ENCODE measurements at regions not wholly inside any gene's neighbourhood (a gene's known extent, or its start where the extent isn't known, plus 50 kb on each side); places are given as distances from the start of the nearest gene placed in this dataset.
"Not testable (repeated sequence)": the region's sequence is repeated elsewhere in the genome, so short reads cannot be mapped to it uniquely, and the experiment has no call there.

GRCh38 chr9:67166335-67166734, 174.0 kb upstream of the SPATA31A3 start:
- DNase-seq; H3K4me1 Mint-ChIP-seq; H3K27me3 Mint-ChIP-seq; CTCF ChIA-PET; ATAC-seq; H3K9me3 Mint-ChIP-seq (ENCODE audit: low read depth); H3K27ac Mint-ChIP-seq; H3K4me3 Mint-ChIP-seq; H3K36me3 Mint-ChIP-seq (ENCODE audit: low read depth); intact Hi-C loops (cut with DNase I, micrococcal nuclease); POLR2A ChIA-PET: not testable (repeated sequence)

- H3K4me3 Mint-ChIP-seq; CTCF ChIA-PET; H3K36me3 Mint-ChIP-seq (ENCODE audit: low read depth); intact Hi-C loops (cut with DNase I, micrococcal nuclease); H3K27ac Mint-ChIP-seq; H3K4me1 Mint-ChIP-seq; H3K27me3 Mint-ChIP-seq; POLR2A ChIA-PET; H3K9me3 Mint-ChIP-seq (ENCODE audit: low read depth); ATAC-seq; DNase-seq: not testable (repeated sequence)
Measured at GRCh38 chr9:67162827-67163226, 170.5 kb upstream of the SPATA31A3 start.

DNA sequence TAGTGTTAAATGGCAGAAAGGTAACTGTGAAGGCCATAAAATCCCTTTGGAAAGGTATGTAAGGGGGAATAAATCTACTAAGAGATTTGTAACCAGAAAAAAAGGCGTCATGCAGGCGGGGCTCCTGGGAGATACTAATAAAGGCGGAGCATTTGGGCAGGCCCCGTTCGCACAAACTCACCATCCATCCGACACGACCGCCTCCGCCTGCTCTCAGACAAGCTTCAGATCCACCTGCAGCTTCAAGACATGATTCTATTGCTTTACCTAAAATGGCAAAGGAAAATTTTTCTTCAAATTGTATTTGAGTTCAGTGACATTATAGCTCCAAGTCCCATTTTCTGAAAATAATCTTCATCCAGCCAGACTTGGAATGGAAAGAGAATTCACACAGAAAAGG, 162.9 kb upstream of the SPATA31A3 start:
- H3K4me3 Mint-ChIP-seq; H3K27me3 Mint-ChIP-seq; DNase-seq; intact Hi-C loops (cut with DNase I, micrococcal nuclease); H3K9me3 Mint-ChIP-seq (ENCODE audit: low read depth); ATAC-seq; H3K27ac Mint-ChIP-seq; CTCF ChIA-PET; H3K36me3 Mint-ChIP-seq (ENCODE audit: low read depth); H3K4me1 Mint-ChIP-seq; POLR2A ChIA-PET: not testable (repeated sequence)

DNA sequence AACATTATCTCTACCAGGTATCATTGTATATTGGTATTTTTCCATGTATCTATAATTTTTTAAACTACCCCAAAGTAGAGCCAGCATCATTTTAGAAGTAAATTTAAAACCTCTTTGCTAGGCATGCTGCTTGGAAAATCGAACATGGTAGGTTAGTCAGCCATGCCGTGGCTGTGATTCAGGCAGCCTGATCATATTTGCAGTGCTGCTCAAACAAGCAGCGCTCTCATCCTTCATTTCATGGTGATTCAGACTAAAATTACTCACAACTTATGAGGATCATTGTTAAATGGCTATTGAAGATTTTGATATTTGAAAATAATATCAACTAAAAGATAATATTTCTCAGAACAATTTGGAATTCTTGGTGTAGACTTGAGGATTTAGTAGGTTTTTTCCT, 161.2 kb upstream of the SPATA31A3 start:
- DNase-seq; intact Hi-C loops (cut with DNase I, micrococcal nuclease); POLR2A ChIA-PET; H3K27ac Mint-ChIP-seq; H3K36me3 Mint-ChIP-seq (ENCODE audit: low read depth); H3K4me1 Mint-ChIP-seq; H3K4me3 Mint-ChIP-seq; CTCF ChIA-PET; H3K27me3 Mint-ChIP-seq; ATAC-seq; H3K9me3 Mint-ChIP-seq (ENCODE audit: low read depth): not testable (repeated sequence)

- H3K4me1 Mint-ChIP-seq; H3K27me3 Mint-ChIP-seq; intact Hi-C loops (cut with DNase I, micrococcal nuclease); H3K4me3 Mint-ChIP-seq; POLR2A ChIA-PET; H3K36me3 Mint-ChIP-seq (ENCODE audit: low read depth); H3K27ac Mint-ChIP-seq; H3K9me3 Mint-ChIP-seq (ENCODE audit: low read depth); DNase-seq; CTCF ChIA-PET; ATAC-seq: not testable (repeated sequence)
Measured at GRCh38 chr9:67142392-67143107, 150.2 kb upstream of the SPATA31A3 start.

GRCh38 chr9:67136376-67136775, 144.0 kb upstream of the SPATA31A3 start:
- intact Hi-C loops (cut with DNase I, micrococcal nuclease); DNase-seq; ATAC-seq; H3K9me3 Mint-ChIP-seq (ENCODE audit: low read depth); H3K4me1 Mint-ChIP-seq; H3K36me3 Mint-ChIP-seq (ENCODE audit: low read depth); CTCF ChIA-PET; H3K27ac Mint-ChIP-seq; H3K4me3 Mint-ChIP-seq; H3K27me3 Mint-ChIP-seq; POLR2A ChIA-PET: not testable (repeated sequence)

- intact Hi-C loops (cut with DNase I, micrococcal nuclease); H3K4me1 Mint-ChIP-seq; H3K27me3 Mint-ChIP-seq; H3K36me3 Mint-ChIP-seq (ENCODE audit: low read depth); H3K4me3 Mint-ChIP-seq; H3K9me3 Mint-ChIP-seq (ENCODE audit: low read depth); H3K27ac Mint-ChIP-seq; CTCF ChIA-PET; POLR2A ChIA-PET; DNase-seq; ATAC-seq: not testable (repeated sequence)
Measured at GRCh38 chr9:67133124-67133523, 140.8 kb upstream of the SPATA31A3 start.

GRCh38 chr9:67116761-67117160, 124.4 kb upstream of the SPATA31A3 start:
- H3K27me3 Mint-ChIP-seq; CTCF ChIA-PET; H3K4me1 Mint-ChIP-seq; H3K36me3 Mint-ChIP-seq (ENCODE audit: low read depth); H3K27ac Mint-ChIP-seq; H3K9me3 Mint-ChIP-seq (ENCODE audit: low read depth); DNase-seq; intact Hi-C loops (cut with DNase I, micrococcal nuclease); H3K4me3 Mint-ChIP-seq; ATAC-seq; POLR2A ChIA-PET: not testable (repeated sequence)

DNA sequence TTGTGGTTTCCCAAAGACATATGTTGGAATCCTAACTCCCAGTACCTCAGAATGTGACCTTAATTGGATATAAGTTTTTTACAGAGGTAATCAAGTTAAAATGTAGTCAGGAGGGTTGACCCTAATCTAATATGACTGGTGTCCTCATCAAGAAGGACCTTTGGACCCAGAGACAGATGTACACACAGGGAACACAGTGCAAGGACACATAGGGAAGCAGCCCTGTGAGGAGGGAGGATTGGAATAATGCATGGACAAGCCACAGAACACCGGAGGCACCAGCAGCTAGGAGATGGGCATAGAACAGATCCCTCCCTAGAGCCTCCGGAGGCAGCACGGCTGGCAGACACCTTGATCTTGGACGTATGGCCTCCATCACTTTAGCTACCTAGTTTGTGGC, 119.8 kb upstream of the SPATA31A3 start:
- H3K27ac Mint-ChIP-seq; DNase-seq; H3K36me3 Mint-ChIP-seq (ENCODE audit: low read depth); CTCF ChIA-PET; H3K4me3 Mint-ChIP-seq; H3K4me1 Mint-ChIP-seq; ATAC-seq; H3K27me3 Mint-ChIP-seq; intact Hi-C loops (cut with DNase I, micrococcal nuclease); POLR2A ChIA-PET; H3K9me3 Mint-ChIP-seq (ENCODE audit: low read depth): not testable (repeated sequence)

DNA sequence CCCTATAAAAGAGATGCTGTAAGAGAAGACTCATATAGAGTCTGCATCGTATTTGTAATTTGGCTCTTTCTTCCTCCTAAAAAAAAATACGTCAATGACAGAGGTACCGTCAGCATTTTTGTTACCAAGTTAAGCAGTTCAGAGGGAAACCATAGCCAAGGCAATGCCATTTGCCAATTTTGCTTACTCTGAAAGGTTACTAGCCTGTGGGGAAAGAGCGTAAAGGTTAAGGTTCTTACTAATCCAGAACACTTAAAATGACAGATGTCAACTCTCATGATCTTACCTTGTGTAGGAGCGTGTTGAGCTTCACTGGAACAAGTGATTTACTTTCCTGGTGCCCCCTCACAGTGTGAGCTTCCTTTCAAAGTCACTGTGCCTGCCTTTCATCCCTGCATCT, 119.4 kb upstream of the SPATA31A3 start:
- CTCF ChIA-PET; H3K36me3 Mint-ChIP-seq (ENCODE audit: low read depth); H3K4me3 Mint-ChIP-seq; POLR2A ChIA-PET; ATAC-seq; DNase-seq; H3K4me1 Mint-ChIP-seq; intact Hi-C loops (cut with DNase I, micrococcal nuclease); H3K27ac Mint-ChIP-seq; H3K27me3 Mint-ChIP-seq; H3K9me3 Mint-ChIP-seq (ENCODE audit: low read depth): not testable (repeated sequence)

DNA sequence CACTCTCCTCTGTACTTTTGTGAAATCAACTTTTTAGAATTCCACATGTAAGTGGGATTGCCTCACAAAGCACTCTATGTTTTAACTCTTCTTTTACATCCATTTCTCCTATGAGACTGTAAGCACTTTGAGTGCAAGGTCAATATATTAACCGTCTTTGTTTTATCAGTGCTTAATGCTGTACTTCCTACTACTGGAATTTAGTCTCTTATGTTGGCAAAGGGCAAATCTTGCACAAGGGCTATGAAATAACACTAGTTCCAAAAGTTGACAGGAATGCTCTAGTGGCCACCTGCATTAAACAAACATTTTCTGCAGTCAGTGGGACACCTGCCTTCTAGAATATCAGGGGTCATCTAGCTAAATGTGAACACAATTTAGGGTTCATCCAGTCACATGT, 117.5 kb upstream of the SPATA31A3 start:
- POLR2A ChIA-PET; H3K27me3 Mint-ChIP-seq; intact Hi-C loops (cut with DNase I, micrococcal nuclease); H3K4me1 Mint-ChIP-seq; H3K27ac Mint-ChIP-seq; H3K4me3 Mint-ChIP-seq; ATAC-seq; CTCF ChIA-PET; H3K36me3 Mint-ChIP-seq (ENCODE audit: low read depth); DNase-seq; H3K9me3 Mint-ChIP-seq (ENCODE audit: low read depth): not testable (repeated sequence)

DNA sequence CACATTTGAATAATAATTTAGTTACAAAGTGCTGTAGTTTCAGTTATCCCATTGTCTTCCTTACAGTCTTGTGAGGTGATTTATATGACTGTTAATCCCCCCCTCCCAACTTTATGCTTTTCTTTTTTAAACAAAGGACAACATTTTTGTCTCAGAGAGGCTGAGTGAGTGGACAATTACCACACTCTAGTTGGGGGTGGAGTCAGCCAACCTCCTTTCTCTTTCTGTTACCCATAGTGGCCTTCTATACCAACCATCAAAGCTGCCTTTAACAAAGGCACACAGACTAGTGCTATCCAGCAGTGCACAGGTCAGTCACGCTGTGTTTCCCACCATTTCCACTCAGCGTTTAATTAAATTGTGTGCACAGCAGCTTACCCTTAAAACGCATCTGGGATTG, 114.3 kb upstream of the SPATA31A3 start:
- intact Hi-C loops (cut with DNase I, micrococcal nuclease); ATAC-seq; CTCF ChIA-PET; H3K27me3 Mint-ChIP-seq; H3K4me1 Mint-ChIP-seq; DNase-seq; POLR2A ChIA-PET; H3K36me3 Mint-ChIP-seq (ENCODE audit: low read depth); H3K27ac Mint-ChIP-seq; H3K9me3 Mint-ChIP-seq (ENCODE audit: low read depth); H3K4me3 Mint-ChIP-seq: not testable (repeated sequence)
